Activated CD4-positive, alpha-beta T cell treated with anti-CD3 and anti-CD28 coated beads, Interleukin-2, amount 50 U/mL, for 48 hours (primary cell): ENCODE measurements at regions not wholly inside any gene's neighbourhood (a gene's known extent, or its start where the extent isn't known, plus 50 kb on each side); places are given as distances from the start of the nearest gene placed in this dataset.
"Not testable (repeated sequence)": the region's sequence is repeated elsewhere in the genome, so short reads cannot be mapped to it uniquely, and the experiment has no call there.

Source experiments
- DNase-seq, 2 experiments: peaks; one replicate each; pipeline ENCODE4 v3.0.0-alpha.2; 2020

GRCh38 chr2:175599966-175600831 lies 401.9 kb downstream of the LNPK start:
- DNase-seq, result no peak

- no peak for DNase-seq
Observed at GRCh38 chr2:175597286-175597685, 404.8 kb downstream of the LNPK start.

GRCh38 chr2:175595139-175595538 lies 406.9 kb downstream of the LNPK start:
- DNase-seq, result no peak

- DNase-seq, result not testable (repeated sequence)
Observed at GRCh38 chr2:175593686-175594525, 408.2 kb downstream of the LNPK start.

GRCh38 chr2:175588213-175588612 lies 406.7 kb upstream of the ATP5MC3 start:
- not testable (repeated sequence) for DNase-seq

- no peak for DNase-seq
Observed at GRCh38 chr2:175585496-175585895, 404.0 kb upstream of the ATP5MC3 start.

- DNase-seq, result no peak
Observed at GRCh38 chr2:175580652-175581051, 399.1 kb upstream of the ATP5MC3 start.

- DNase-seq, result no peak
Observed at GRCh38 chr2:175579646-175580045, 398.1 kb upstream of the ATP5MC3 start.

- DNase-seq, result no peak
Observed at GRCh38 chr2:175577368-175577970, 396.0 kb upstream of the ATP5MC3 start.

- DNase-seq, result no peak
Observed at GRCh38 chr2:175576875-175577274, 395.4 kb upstream of the ATP5MC3 start.

GRCh38 chr2:175576270-175576669 lies 394.8 kb upstream of the ATP5MC3 start:
- no peak for DNase-seq

GRCh38 chr2:175575346-175576258 lies 394.1 kb upstream of the ATP5MC3 start:
- no peak for DNase-seq

GRCh38 chr2:175574069-175574468 lies 392.6 kb upstream of the ATP5MC3 start:
- no peak for DNase-seq

GRCh38 chr2:175571078-175571653 lies 389.7 kb upstream of the ATP5MC3 start:
- DNase-seq, result no peak

- no peak for DNase-seq
Observed at GRCh38 chr2:175568109-175568730, 386.7 kb upstream of the ATP5MC3 start.

- no peak for DNase-seq
Observed at GRCh38 chr2:175567435-175568061, 386.0 kb upstream of the ATP5MC3 start.

GRCh38 chr2:175560521-175561169 lies 379.1 kb upstream of the ATP5MC3 start:
- DNase-seq, result no peak

- DNase-seq, result no peak
Observed at GRCh38 chr2:175559613-175560012, 378.1 kb upstream of the ATP5MC3 start.

GRCh38 chr2:175557810-175558377 lies 376.4 kb upstream of the ATP5MC3 start:
- no peak for DNase-seq

GRCh38 chr2:175553910-175554309 lies 372.4 kb upstream of the ATP5MC3 start:
- no peak for DNase-seq
